ENCODE measurements at regions not wholly inside any gene's neighbourhood (a gene's known extent, or its start where the extent isn't known, plus 50 kb on each side); places are given as distances from the start of the nearest gene placed in this dataset.

DNA sequence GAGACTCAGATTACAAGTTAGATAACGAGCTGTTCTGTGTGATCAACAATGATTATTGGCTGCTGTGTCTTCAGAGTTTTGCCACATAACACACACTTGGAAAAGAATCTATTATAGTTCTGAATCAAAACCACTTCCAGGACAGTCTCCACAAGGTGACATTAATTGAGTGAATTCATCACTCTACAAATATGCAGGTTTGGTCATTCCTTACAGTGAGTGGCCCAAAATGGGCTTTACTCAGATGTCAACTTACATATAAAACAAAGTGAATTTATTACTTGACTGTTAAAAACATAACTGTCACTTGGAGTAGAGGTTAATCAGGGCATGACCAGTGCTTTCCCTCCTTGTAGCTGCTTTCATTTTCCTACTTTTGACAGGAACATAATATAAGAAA is 984.3 kb downstream of the REEP3 start:
- Mint-ChIP-seq H3K4me3 (no peak overlapping the region), H3K27ac (no peak overlapping the region), H3K9me3 (peaks cover 2% of the 10 kb centered on the region), H3K36me3 (ENCODE audit: low read depth) (no peaks in the 10 kb centered on the region), H3K27me3 (no peaks in the 10 kb centered on the region), H3K4me1 (no peaks in the 10 kb centered on the region)
- CTCF ChIA-PET: no interaction called here
- intact Hi-C loops (cut with micrococcal nuclease): no loop called here
- POLR2A ChIA-PET: no interaction called here
- DNase-seq (no peak), ATAC-seq (ENCODE audit: low read depth) (no peak)
- TF ChIP-seq, protein P1, sequence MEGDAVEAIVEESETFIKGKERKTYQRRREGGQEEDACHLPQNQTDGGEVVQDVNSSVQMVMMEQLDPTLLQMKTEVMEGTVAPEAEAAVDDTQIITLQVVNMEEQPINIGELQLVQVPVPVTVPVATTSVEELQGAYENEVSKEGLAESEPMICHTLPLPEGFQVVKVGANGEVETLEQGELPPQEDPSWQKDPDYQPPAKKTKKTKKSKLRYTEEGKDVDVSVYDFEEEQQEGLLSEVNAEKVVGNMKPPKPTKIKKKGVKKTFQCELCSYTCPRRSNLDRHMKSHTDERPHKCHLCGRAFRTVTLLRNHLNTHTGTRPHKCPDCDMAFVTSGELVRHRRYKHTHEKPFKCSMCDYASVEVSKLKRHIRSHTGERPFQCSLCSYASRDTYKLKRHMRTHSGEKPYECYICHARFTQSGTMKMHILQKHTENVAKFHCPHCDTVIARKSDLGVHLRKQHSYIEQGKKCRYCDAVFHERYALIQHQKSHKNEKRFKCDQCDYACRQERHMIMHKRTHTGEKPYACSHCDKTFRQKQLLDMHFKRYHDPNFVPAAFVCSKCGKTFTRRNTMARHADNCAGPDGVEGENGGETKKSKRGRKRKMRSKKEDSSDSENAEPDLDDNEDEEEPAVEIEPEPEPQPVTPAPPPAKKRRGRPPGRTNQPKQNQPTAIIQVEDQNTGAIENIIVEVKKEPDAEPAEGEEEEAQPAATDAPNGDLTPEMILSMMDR (IDR thresholded peaks at IDR 0.05): no peak

DNA sequence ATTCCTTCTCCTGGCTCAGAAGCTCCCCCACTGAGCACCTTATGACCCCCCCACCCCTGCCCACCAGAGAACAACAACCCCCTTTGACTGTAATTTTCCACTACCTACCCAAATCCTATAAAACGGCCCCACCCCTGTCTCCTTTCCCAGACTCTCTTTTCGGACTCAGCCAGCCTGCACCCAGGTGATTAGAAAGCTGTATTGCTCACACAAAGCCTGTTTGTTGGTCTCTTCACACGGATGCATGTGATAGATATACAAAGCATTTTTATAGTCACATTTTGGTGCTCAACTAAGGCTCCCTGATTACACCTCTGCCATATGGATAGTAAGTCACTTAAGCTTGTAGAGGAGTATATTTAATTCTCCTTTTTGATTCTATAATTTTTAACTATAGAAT is 985.8 kb downstream of the REEP3 start:
- H3K36me3 Mint-ChIP-seq (ENCODE audit: low read depth): no peaks in the 10 kb centered on the region
- no peaks in the 10 kb centered on the region for H3K27me3 Mint-ChIP-seq
- no peak overlapping the region for H3K27ac Mint-ChIP-seq
- no peak for DNase-seq
- H3K4me1 Mint-ChIP-seq: no peaks in the 10 kb centered on the region
- H3K4me3 Mint-ChIP-seq: no peak overlapping the region
- H3K9me3 Mint-ChIP-seq: peaks cover 2% of the 10 kb centered on the region
- CTCF ChIA-PET: no interaction called here
- POLR2A ChIA-PET: no interaction called here
- TF ChIP-seq, protein P1 (IDR thresholded peaks at IDR 0.05): no peak
- ATAC-seq (ENCODE audit: low read depth): no peak
- intact Hi-C loops (cut with micrococcal nuclease): no loop called here

DNA sequence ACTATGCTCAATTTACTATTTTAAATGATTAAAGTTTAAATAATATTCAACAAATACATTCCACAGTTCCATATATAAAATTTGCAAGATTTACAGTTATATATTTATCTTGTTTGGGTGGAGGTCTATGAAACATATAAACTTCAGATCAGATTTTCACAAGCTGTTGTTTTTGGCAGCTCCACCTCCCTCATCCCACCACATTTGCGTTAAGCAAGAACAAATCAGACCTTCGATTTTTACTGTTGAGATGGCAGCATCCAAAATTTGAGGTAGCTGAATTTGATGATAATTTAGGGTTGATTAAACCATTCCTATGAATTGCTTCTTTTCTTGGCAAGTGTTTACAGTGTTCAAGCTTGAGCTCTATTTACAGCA is 986.4 kb downstream of the REEP3 start:
- ChIA-PET CTCF (no interaction called here), POLR2A (no interaction called here)
- TF ChIP-seq, protein P1 (IDR thresholded peaks at IDR 0.05): no peak
- intact Hi-C loops (cut with micrococcal nuclease): no loop called here
- Mint-ChIP-seq H3K4me3 (no peak overlapping the region), H3K36me3 (ENCODE audit: low read depth) (no peaks in the 10 kb centered on the region), H3K27ac (no peak overlapping the region), H3K4me1 (no peaks in the 10 kb centered on the region), H3K9me3 (peaks cover 2% of the 10 kb centered on the region), H3K27me3 (no peaks in the 10 kb centered on the region)
- ATAC-seq (ENCODE audit: low read depth): no peak
- DNase-seq: no peak

DNA sequence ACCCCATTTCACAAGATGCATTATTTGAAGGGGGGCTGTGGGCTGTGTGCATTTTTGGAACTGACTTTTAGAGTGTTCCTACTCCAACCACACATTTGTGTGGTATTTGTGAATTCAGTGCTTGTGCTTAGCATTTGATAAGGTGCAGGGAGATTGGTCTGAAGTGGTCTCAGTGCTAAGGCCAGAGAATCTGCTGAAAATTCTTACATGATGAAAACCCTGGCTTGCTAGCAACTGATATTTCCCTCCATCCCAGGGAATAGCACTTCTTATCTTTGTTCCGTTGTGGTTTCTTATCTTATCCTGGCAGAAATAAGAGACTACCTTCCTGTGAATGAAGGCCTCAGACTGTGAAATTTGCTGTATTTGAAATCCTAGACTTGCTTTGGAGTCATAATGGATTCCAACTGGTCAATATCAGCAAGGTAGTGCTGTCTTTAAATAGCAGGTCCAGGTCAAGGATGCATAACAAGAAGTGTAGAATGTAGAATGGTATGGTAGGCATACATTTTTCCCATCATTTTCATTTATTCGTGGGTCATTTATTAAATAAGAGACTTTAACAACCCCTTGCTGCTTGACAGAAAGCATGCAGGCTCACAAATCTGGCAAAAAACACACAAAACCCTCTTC is 986.9 kb downstream of the REEP3 start:
- H3K9me3 Mint-ChIP-seq: peaks cover 1% of the 10 kb centered on the region
- TF ChIP-seq, protein P1 (IDR thresholded peaks at IDR 0.05): no peak
- CTCF ChIA-PET: no interaction called here
- H3K27ac Mint-ChIP-seq: no peak overlapping the region
- H3K4me3 Mint-ChIP-seq: no peak overlapping the region
- no peaks in the 10 kb centered on the region for H3K27me3 Mint-ChIP-seq
- DNase-seq (no peak), ATAC-seq (ENCODE audit: low read depth) (no peak)
- POLR2A ChIA-PET: no interaction called here
- H3K36me3 Mint-ChIP-seq (ENCODE audit: low read depth): no peaks in the 10 kb centered on the region
- intact Hi-C loops (cut with micrococcal nuclease): no loop called here
- no peaks in the 10 kb centered on the region for H3K4me1 Mint-ChIP-seq

DNA sequence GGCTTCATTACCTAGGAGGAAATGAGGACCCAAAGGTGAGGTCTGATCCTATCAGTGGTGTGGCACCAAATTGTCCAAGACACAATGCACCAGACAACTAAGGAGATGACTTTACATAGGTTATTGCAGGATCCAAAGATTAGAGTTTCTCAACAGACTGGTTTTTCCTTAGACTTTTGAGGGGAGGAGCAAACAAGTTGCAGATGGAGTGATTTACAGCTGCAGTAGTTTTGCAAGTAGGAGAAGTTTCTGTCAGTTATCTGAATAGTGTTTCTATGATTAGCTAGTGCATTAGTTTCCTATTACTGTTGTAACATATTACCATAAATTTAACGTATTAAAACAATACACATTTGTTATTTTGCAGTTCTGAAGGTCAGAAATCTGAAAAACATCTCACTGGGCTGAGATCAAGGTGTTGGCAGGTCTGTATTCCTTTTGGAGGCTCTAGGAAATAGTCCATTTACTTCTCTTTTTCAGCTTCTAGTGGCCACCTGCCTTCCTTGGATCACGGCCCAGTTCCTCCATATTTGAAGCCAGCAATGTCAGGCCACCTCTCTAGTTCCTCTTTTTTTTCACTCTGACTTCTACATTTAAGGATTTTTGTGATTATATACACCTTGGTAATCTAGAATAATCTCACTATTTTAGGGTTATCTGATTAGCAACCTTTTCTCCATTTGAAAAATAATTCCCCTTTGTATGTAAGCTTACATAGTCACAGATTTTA is 994.9 kb downstream of the REEP3 start:
- H3K4me1 Mint-ChIP-seq: no peaks in the 10 kb centered on the region
- H3K36me3 Mint-ChIP-seq (ENCODE audit: low read depth): no peaks in the 10 kb centered on the region
- no peak overlapping the region for H3K27ac Mint-ChIP-seq

More for the DNA sequence above, 994.9 kb downstream of the REEP3 start:
- intact Hi-C loops (cut with micrococcal nuclease): no loop called here
- ATAC-seq (ENCODE audit: low read depth) (no peak), DNase-seq (no peak)
- Mint-ChIP-seq H3K9me3 (peaks cover 2% of the 10 kb centered on the region), H3K4me3 (no peak overlapping the region), H3K27me3 (no peaks in the 10 kb centered on the region)
- ChIA-PET CTCF (no interaction called here), POLR2A (no interaction called here)
- TF ChIP-seq, protein P1 (IDR thresholded peaks at IDR 0.05): no peak
